H9 (cell line): ENCODE measurements at regions not wholly inside any gene's neighbourhood (a gene's known extent, or its start where the extent isn't known, plus 50 kb on each side); places are given as distances from the start of the nearest gene placed in this dataset.

ENCODE experiments used
- DNase-seq: peaks from one replicate; pipeline ENCODE4 v3.0.0-alpha.2; 2017
- H2AFZ ChIP-seq: one replicate; pipeline ENCODE4 v1.6.1; 2013; ENCODE audit warnings: mild to moderate bottlenecking, low read length, control low read depth, moderate library complexity
- H2AK5ac ChIP-seq: 2 replicates; pipeline ENCODE4 v1.6.1; 2013; ENCODE audit warnings: low read length, control low read depth, mixed read lengths; ENCODE audit not compliant: insufficient read length
- H2BK120ac ChIP-seq: one replicate; pipeline ENCODE4 v1.6.1; 2013; ENCODE audit warnings: low read depth, mild to moderate bottlenecking, low read length, control low read depth, inconsistent platforms; ENCODE audit not compliant: poor library complexity, severe bottlenecking
- H2BK12ac ChIP-seq: 2 replicates; pipeline ENCODE4 v1.6.1; 2013; ENCODE audit warnings: low read length, control low read depth, mixed read lengths, low read depth; ENCODE audit not compliant: insufficient read length
- H2BK15ac ChIP-seq: 2 replicates; pipeline ENCODE4 v1.6.1; 2013; ENCODE audit warnings: low read depth, low read length, control low read depth
- H2BK20ac ChIP-seq: one replicate; pipeline ENCODE4 v1.6.1; 2013; ENCODE audit warnings: low read depth, mild to moderate bottlenecking, low read length, control low read depth, inconsistent platforms; ENCODE audit not compliant: poor library complexity, severe bottlenecking
- H2BK5ac ChIP-seq: 2 replicates; pipeline ENCODE4 v1.6.1; 2013; ENCODE audit warnings: low read length, control low read depth, mixed read lengths; ENCODE audit not compliant: insufficient read length
- H3K14ac ChIP-seq: 2 replicates; pipeline ENCODE4 v1.6.1; 2013; ENCODE audit warnings: low read length, control low read depth; ENCODE audit not compliant: insufficient read depth
- H3K18ac ChIP-seq: 2 replicates; pipeline ENCODE4 v1.6.1; 2013; ENCODE audit warnings: low read depth, mild to moderate bottlenecking, mixed read lengths, low read length, control low read depth; ENCODE audit not compliant: insufficient read length
- H3K23ac ChIP-seq: 2 replicates; pipeline ENCODE4 v1.6.1; 2013; ENCODE audit warnings: low read length, control low read depth, mixed read lengths, low read depth; ENCODE audit not compliant: insufficient read length
- H3K23me2 ChIP-seq: 2 replicates; pipeline ENCODE4 v1.6.1; 2013; ENCODE audit warnings: low read depth, mild to moderate bottlenecking, mixed read lengths, low read length, control low read depth; ENCODE audit not compliant: insufficient read length, poor library complexity, severe bottlenecking
- H3K27ac ChIP-seq: 2 replicates; pipeline ENCODE4 v1.5.1; 2013; ENCODE audit warnings: low read length, control low read depth, mixed read lengths, low read depth; ENCODE audit not compliant: insufficient read length
- H3K27me3 ChIP-seq: 2 replicates; pipeline ENCODE4 v1.6.1; 2013; ENCODE audit warnings: low read length, control low read depth, inconsistent platforms; ENCODE audit not compliant: insufficient read depth
- H3K4ac ChIP-seq: 2 replicates; pipeline ENCODE4 v1.6.1; 2013; ENCODE audit warnings: low read depth, mild to moderate bottlenecking, control low read depth, inconsistent platforms, low read length, moderate library complexity
- H3K4me1 ChIP-seq: 2 replicates; pipeline ENCODE4 v1.6.1; 2013; ENCODE audit warnings: low read length, control low read depth, inconsistent platforms; ENCODE audit not compliant: insufficient read depth
- H3K4me2 ChIP-seq: 2 replicates; pipeline ENCODE4 v1.6.1; 2013; ENCODE audit warnings: low read length, control low read depth, mixed read lengths; ENCODE audit not compliant: insufficient read length, insufficient read depth
- H3K56ac ChIP-seq: 2 replicates; pipeline ENCODE4 v1.6.1; 2013; ENCODE audit warnings: low read depth, mild to moderate bottlenecking, mixed read lengths, low read length, control low read depth; ENCODE audit not compliant: insufficient read length
- H3K79me1 ChIP-seq: 2 replicates; pipeline ENCODE4 v1.6.1; 2013; ENCODE audit warnings: low read depth, mild to moderate bottlenecking, moderate library complexity, low read length, control low read depth, inconsistent platforms; ENCODE audit not compliant: insufficient read depth, poor library complexity, severe bottlenecking
- H3K79me2 ChIP-seq: 2 replicates; pipeline ENCODE4 v1.6.1; 2013; ENCODE audit warnings: low read length, control low read depth, inconsistent platforms; ENCODE audit not compliant: insufficient read depth
- H3K9ac ChIP-seq: 2 replicates; pipeline ENCODE4 v1.6.1; 2013; ENCODE audit warnings: low read length, control low read depth, mixed read lengths; ENCODE audit not compliant: insufficient read length; ENCODE audit errors: extremely low read depth
- H3K9me3 ChIP-seq: one replicate; pipeline ENCODE4 v1.6.1; 2013; ENCODE audit warnings: low read depth, low read length, inconsistent platforms; ENCODE audit not compliant: control insufficient read depth
- H3T11ph ChIP-seq: one replicate; pipeline ENCODE4 v1.6.1; 2013; ENCODE audit warnings: mild to moderate bottlenecking, low read length, control low read depth, inconsistent platforms
- H4K20me1 ChIP-seq: one replicate; pipeline ENCODE4 v1.6.1; 2013; ENCODE audit not compliant: control insufficient read depth, insufficient read length, insufficient read depth
- H4K5ac ChIP-seq: 2 replicates; pipeline ENCODE4 v1.6.1; 2013; ENCODE audit warnings: low read depth, mild to moderate bottlenecking, mixed read lengths, low read length, control low read depth; ENCODE audit not compliant: insufficient read length
- H4K8ac ChIP-seq: replicated peaks from 2 replicates; pipeline ENCODE4 v1.6.1; 2013; ENCODE audit warnings: low read length, control low read depth, mixed read lengths, low read depth; ENCODE audit not compliant: insufficient read length
- H4K91ac ChIP-seq: 2 replicates; pipeline ENCODE4 v1.6.1; 2013; ENCODE audit warnings: low read depth, mild to moderate bottlenecking, moderate library complexity, mixed read lengths, low read length, control low read depth; ENCODE audit not compliant: insufficient read length
- H3K27ac Mint-ChIP-seq, 3 experiments: 2 replicates in 2 of 3; 3 replicates in 1 of 3; pipeline ENCODE4 v1.8.0; 2020 to 2021; ENCODE audit warnings: mixed read lengths in 3 of 3, mild to moderate bottlenecking in 1 of 3, moderate library complexity in 1 of 3
- H3K27me3 Mint-ChIP-seq: 2 replicates; pipeline ENCODE4 v1.8.0; 2021; ENCODE audit warnings: low read depth, mild to moderate bottlenecking, moderate library complexity, mixed read lengths
- H3K36me3 Mint-ChIP-seq, 3 experiments: 2 replicates in 2 of 3; 3 replicates in 1 of 3; pipeline ENCODE4 v1.8.0; 2020 to 2021; ENCODE audit warnings: low read depth in 3 of 3, mixed read lengths in 3 of 3; ENCODE audit not compliant: insufficient read depth in 1 of 3
- H3K4me1 Mint-ChIP-seq, 2 experiments: 2 replicates each; pipeline ENCODE4 v1.8.0; 2020; ENCODE audit warnings: mixed read lengths in 2 of 2
- H3K4me3 Mint-ChIP-seq, 2 experiments: 2 replicates in 1 of 2; 3 replicates in 1 of 2; pipeline ENCODE4 v1.8.0; 2020 to 2021; ENCODE audit warnings: mild to moderate bottlenecking in 2 of 2, mixed read lengths in 2 of 2, moderate library complexity in 1 of 2
- H3K9me3 Mint-ChIP-seq, 2 experiments: 2 replicates in 1 of 2; 3 replicates in 1 of 2; pipeline ENCODE4 v1.8.0; 2020; ENCODE audit warnings: mild to moderate bottlenecking in 2 of 2, mixed read lengths in 2 of 2, moderate library complexity in 1 of 2
- CTCF ChIP-seq: fragments of 200-600 bp; sonication (generic); conservative IDR thresholded peaks from 3 replicates; pipeline ENCODE4 v1.8.0; 2021; ENCODE audit warnings: antibody characterized with exemption, mild to moderate bottlenecking
- WGBS: extraction: QIAGEN DNeasy Blood & Tissue Kit; methylation state at CpG from one replicate; pipeline ENCODE4 v1.1.7; 2013; ENCODE audit warnings: missing lambda C conversion rate, low lambda C conversion rate, mixed read lengths; ENCODE audit not compliant: insufficient read length; ENCODE audit errors: extremely low coverage; 5-methylcytosine and 5-hydroxymethylcytosine counted together

- no peak for TF ChIP-seq CTCF
- H2BK12ac ChIP-seq = no peak overlapping the region
- H4K8ac ChIP-seq = no peak overlapping the region
- H3K14ac ChIP-seq = no peak overlapping the region
- H3K23ac ChIP-seq = no peak overlapping the region
- no peaks in the 10 kb centered on the region for H3K27me3 ChIP-seq
- no peaks in the 10 kb centered on the region for H3K4me1 ChIP-seq
- H4K20me1 ChIP-seq = no peaks in the 10 kb centered on the region
- Mint-ChIP-seq H3K27ac (no peak overlapping the region), H3K4me1 (no peaks in the 10 kb centered on the region), H3K36me3 (no peaks in the 10 kb centered on the region), H3K4me3 (no peak overlapping the region), H3K9me3 (peaks cover 2 to 5% of the 10 kb centered on the region in 2 experiments; a peak in 2 of 5 replicates), H3K27me3 (no peaks in the 10 kb centered on the region)
- H2BK20ac ChIP-seq = no peak overlapping the region
- no peak overlapping the region for H3T11ph ChIP-seq
- no peak overlapping the region for H2BK15ac ChIP-seq
- no peak overlapping the region for H3K9ac ChIP-seq
- DNase-seq = no peak
- no peaks in the 10 kb centered on the region for H3K23me2 ChIP-seq
- H3K56ac ChIP-seq = no peak overlapping the region
- no peak overlapping the region for H2BK5ac ChIP-seq
- no CpG with 5 or more reads among the region's 2 CpGs for WGBS
- H3K4ac ChIP-seq = no peak overlapping the region
- no peaks in the 10 kb centered on the region for H3K79me1 ChIP-seq
- H4K5ac ChIP-seq = no peak overlapping the region
- no peak overlapping the region for H3K27ac ChIP-seq
- no peak overlapping the region for H3K18ac ChIP-seq
- no peaks in the 10 kb centered on the region for H3K9me3 ChIP-seq
- H3K79me2 ChIP-seq = no peaks in the 10 kb centered on the region
- no peak overlapping the region for H2AFZ ChIP-seq
- H3K4me2 ChIP-seq = no peak overlapping the region
- no peak overlapping the region for H2BK120ac ChIP-seq
- no peak overlapping the region for H4K91ac ChIP-seq
- no peak overlapping the region for H2AK5ac ChIP-seq
Measured at GRCh38 chr5:125433457-125433856, 687.0 kb upstream of the ZNF608 start.
